ENCODE measurements at regions not wholly inside any gene's neighbourhood (a gene's known extent, or its start where the extent isn't known, plus 50 kb on each side); places are given as distances from the start of the nearest gene placed in this dataset.

DNA sequence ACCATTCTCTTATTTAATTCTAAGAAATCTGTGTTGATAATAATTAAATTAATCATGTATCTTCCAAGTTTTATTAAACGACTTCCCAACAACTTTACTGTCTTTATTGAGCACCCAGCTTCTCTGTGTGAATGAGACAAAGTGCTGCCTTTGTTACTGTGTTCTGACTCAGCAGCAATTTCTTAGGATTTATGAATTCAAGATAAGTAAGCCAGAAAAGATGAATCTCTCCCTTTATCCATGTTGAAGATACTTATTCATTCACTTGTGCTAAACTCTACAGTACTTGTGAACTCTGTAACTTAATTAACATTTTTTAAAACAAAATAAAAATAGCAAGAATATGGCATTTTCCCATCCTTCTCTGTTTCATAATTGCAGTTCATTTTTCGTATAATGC, 1403.3 kb upstream of the DDX18 start:
- no peaks in the 10 kb centered on the region for H3K9me3 ChIP-seq (ENCODE audit: low read depth, low read length)
- no peak for TF ChIP-seq EZH2 (IDR thresholded peaks at IDR 0.05)
- TF ChIP-seq POLR2AphosphoS5 (IDR thresholded peaks at IDR 0.05; ENCODE audit: borderline replicate concordance, low read depth, low read length): no peak
- TF ChIP-seq FOXP2 (optimal IDR thresholded peaks at IDR 0.05; ENCODE audit: control extremely low read depth, extremely low read length, insufficient read depth): no peak
- no peak overlapping the region for H3K27ac ChIP-seq
- no peak for DNase-seq (ENCODE audit: low read depth, low spot score)
- no peak overlapping the region for H3K9ac ChIP-seq (ENCODE audit: insufficient read length)
- H3K4me3 ChIP-seq: no peak overlapping the region
- no peaks in the 10 kb centered on the region for H3K36me3 ChIP-seq (ENCODE audit: insufficient read depth, low read length)

GRCh38 chr2:116413659-116414058, 1400.8 kb upstream of the DDX18 start:
- Histone ChIP-seq H3K27ac (no peak overlapping the region), H3K4me3 (no peak overlapping the region), H3K9me3 (ENCODE audit: low read depth, low read length) (no peaks in the 10 kb centered on the region), H3K9ac (ENCODE audit: insufficient read length) (no peak overlapping the region), H3K36me3 (ENCODE audit: insufficient read depth, low read length) (no peaks in the 10 kb centered on the region)
- DNase-seq (ENCODE audit: low read depth, low spot score): no peak
- TF ChIP-seq FOXP2 (optimal IDR thresholded peaks at IDR 0.05; ENCODE audit: control extremely low read depth, extremely low read length, insufficient read depth): no peak
- TF ChIP-seq POLR2AphosphoS5 (IDR thresholded peaks at IDR 0.05; ENCODE audit: borderline replicate concordance, low read depth, low read length): no peak
- no peak for TF ChIP-seq EZH2 (IDR thresholded peaks at IDR 0.05)

DNA sequence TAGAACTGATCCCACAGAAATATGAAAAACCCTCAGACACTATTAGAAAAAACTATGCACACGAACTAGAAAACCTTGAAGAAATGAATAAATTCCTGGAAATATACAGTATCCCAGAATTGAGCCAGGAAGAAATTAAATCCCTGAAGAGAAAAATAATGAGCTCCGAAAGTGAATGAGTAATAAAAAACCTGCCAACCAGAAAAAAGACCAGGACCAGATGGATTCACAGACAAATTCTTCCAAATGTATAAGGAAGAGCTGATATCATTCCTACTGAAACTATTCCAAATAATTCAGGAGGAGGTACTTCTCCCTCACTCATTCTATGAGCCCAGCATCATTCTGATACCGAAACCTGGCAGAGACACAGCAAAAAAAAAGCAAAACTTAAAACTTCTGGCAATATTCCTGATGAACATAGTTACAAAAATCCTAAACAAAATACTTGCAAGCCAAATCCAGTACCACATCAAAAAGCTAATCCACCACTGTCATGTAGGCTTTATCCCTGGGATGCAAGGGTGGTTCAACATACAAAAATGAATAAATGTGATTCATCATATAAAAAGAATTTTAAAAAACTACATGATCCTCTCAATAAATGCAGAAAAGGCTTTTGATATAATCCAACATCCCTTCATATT, 1397.6 kb upstream of the DDX18 start:
- Histone ChIP-seq H3K36me3 (ENCODE audit: insufficient read depth, low read length) (no peaks in the 10 kb centered on the region), H3K9ac (ENCODE audit: insufficient read length) (no peak overlapping the region), H3K27ac (no peak overlapping the region), H3K9me3 (ENCODE audit: low read depth, low read length) (no peaks in the 10 kb centered on the region), H3K4me3 (no peak overlapping the region)
- DNase-seq (ENCODE audit: low read depth, low spot score): no peak
- TF ChIP-seq POLR2AphosphoS5 (IDR thresholded peaks at IDR 0.05; ENCODE audit: borderline replicate concordance, low read depth, low read length) (no peak), FOXP2 (optimal IDR thresholded peaks at IDR 0.05; ENCODE audit: control extremely low read depth, extremely low read length, insufficient read depth) (no peak), EZH2 (IDR thresholded peaks at IDR 0.05) (no peak)

DNA sequence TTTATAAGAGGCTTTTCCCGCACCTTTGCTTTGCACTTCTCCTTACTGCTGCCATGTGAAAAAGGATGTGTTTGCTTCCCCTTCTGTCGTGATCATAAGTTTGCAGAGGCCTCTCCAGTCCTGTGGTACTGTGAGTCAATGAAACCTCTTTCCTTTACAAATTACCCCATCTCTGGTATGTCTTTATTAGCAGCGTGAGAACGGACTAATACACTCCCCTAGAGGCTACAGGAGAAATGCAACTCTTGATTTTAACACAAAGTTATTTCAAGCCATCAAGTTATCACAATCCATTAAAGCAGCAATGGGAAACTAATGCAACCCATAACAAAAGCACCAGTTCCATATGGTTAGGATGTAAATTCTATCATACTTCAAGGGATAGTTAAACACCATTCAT, 1378.8 kb upstream of the DDX18 start:
- no peak for TF ChIP-seq POLR2AphosphoS5 (IDR thresholded peaks at IDR 0.05; ENCODE audit: borderline replicate concordance, low read depth, low read length)
- no peak for TF ChIP-seq EZH2 (IDR thresholded peaks at IDR 0.05)
- TF ChIP-seq FOXP2 (optimal IDR thresholded peaks at IDR 0.05; ENCODE audit: control extremely low read depth, extremely low read length, insufficient read depth): no peak
- Histone ChIP-seq H3K9me3 (ENCODE audit: low read depth, low read length) (no peaks in the 10 kb centered on the region), H3K36me3 (ENCODE audit: insufficient read depth, low read length) (no peaks in the 10 kb centered on the region), H3K4me3 (no peak overlapping the region), H3K27ac (no peak overlapping the region), H3K9ac (ENCODE audit: insufficient read length) (no peak overlapping the region)
- DNase-seq (ENCODE audit: low read depth, low spot score): no peak

GRCh38 chr2:116440104-116440653, 1374.3 kb upstream of the DDX18 start:
- Histone ChIP-seq H3K9me3 (ENCODE audit: low read depth, low read length) (no peaks in the 10 kb centered on the region), H3K4me3 (no peak overlapping the region), H3K27ac (no peak overlapping the region), H3K9ac (ENCODE audit: insufficient read length) (no peak overlapping the region), H3K36me3 (ENCODE audit: insufficient read depth, low read length) (no peaks in the 10 kb centered on the region)
- no peak for DNase-seq (ENCODE audit: low read depth, low spot score)
- TF ChIP-seq FOXP2 (optimal IDR thresholded peaks at IDR 0.05; ENCODE audit: control extremely low read depth, extremely low read length, insufficient read depth): no peak
- TF ChIP-seq POLR2AphosphoS5 (IDR thresholded peaks at IDR 0.05; ENCODE audit: borderline replicate concordance, low read depth, low read length): no peak
- no peak for TF ChIP-seq EZH2 (IDR thresholded peaks at IDR 0.05)

DNA sequence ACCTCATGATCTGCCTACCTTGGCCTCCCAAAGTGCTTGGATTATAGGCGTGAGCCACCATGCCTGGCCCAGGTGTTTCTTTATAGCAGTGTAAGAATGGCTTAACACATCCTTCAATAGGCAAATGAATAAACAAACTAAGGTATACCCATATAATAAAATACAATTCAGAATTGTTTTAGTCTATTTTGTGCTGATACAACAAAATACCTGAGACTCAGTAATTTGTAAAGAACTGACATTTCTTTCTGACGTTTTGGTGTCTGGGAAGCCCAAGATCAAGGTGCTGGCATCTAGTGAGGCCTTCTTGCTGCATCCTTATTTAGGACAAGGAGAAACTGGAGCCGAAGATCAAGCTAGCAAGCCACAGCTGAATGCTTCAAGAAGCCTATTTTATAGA, 1372.1 kb upstream of the DDX18 start:
- Histone ChIP-seq H3K27ac (no peak overlapping the region), H3K4me3 (no peak overlapping the region), H3K9me3 (ENCODE audit: low read depth, low read length) (no peaks in the 10 kb centered on the region), H3K36me3 (ENCODE audit: insufficient read depth, low read length) (no peaks in the 10 kb centered on the region), H3K9ac (ENCODE audit: insufficient read length) (no peak overlapping the region)
- TF ChIP-seq POLR2AphosphoS5 (IDR thresholded peaks at IDR 0.05; ENCODE audit: borderline replicate concordance, low read depth, low read length): no peak
- TF ChIP-seq EZH2 (IDR thresholded peaks at IDR 0.05): no peak
- TF ChIP-seq FOXP2 (optimal IDR thresholded peaks at IDR 0.05; ENCODE audit: control extremely low read depth, extremely low read length, insufficient read depth): no peak
- no peak for DNase-seq (ENCODE audit: low read depth, low spot score)

DNA sequence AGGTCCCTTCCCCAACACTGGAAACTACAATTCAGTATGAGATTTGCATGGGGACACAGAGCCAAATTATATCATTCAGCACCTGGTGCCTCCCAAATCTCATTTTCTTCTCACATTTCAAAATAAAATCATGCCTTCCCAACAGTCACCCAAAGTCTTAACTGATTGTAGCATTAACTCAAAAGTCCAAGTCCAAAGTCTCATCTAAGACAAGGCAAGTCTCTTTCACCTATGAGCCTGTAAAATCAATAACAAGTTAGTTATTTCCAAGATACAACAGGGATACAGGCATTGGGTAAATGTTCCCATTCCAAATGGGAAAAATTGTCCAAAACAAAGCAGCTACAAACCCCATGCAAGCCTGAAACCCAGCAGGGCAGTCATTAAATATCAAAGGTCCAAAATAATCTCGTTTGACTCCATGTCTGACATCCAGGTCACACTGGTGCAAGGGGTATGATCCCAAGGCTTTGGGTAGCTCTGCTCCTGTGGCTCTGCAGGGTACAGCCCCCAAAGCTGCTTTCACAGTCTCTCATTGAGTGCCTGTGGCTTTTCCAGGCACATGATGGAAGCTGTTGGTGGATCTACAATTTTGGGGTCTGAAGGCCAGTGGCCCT, 1370.1 kb upstream of the DDX18 start:
- H3K4me3 ChIP-seq: no peak overlapping the region
- no peaks in the 10 kb centered on the region for H3K9me3 ChIP-seq (ENCODE audit: low read depth, low read length)
- DNase-seq (ENCODE audit: low read depth, low spot score): no peak
- no peak for TF ChIP-seq FOXP2 (optimal IDR thresholded peaks at IDR 0.05; ENCODE audit: control extremely low read depth, extremely low read length, insufficient read depth)
- TF ChIP-seq POLR2AphosphoS5 (IDR thresholded peaks at IDR 0.05; ENCODE audit: borderline replicate concordance, low read depth, low read length): no peak
- TF ChIP-seq EZH2 (IDR thresholded peaks at IDR 0.05): no peak
- H3K36me3 ChIP-seq (ENCODE audit: insufficient read depth, low read length): no peaks in the 10 kb centered on the region
- no peak overlapping the region for H3K27ac ChIP-seq
- H3K9ac ChIP-seq (ENCODE audit: insufficient read length): no peak overlapping the region

GRCh38 chr2:116450990-116451389, 1363.5 kb upstream of the DDX18 start:
- H3K36me3 ChIP-seq (ENCODE audit: insufficient read depth, low read length): no peaks in the 10 kb centered on the region
- TF ChIP-seq EZH2 (IDR thresholded peaks at IDR 0.05) (no peak), POLR2AphosphoS5 (IDR thresholded peaks at IDR 0.05; ENCODE audit: borderline replicate concordance, low read depth, low read length) (no peak), FOXP2 (optimal IDR thresholded peaks at IDR 0.05; ENCODE audit: control extremely low read depth, extremely low read length, insufficient read depth) (no peak)
- H3K9me3 ChIP-seq (ENCODE audit: low read depth, low read length): no peaks in the 10 kb centered on the region
- DNase-seq (ENCODE audit: low read depth, low spot score): no peak
- no peak overlapping the region for H3K4me3 ChIP-seq
- no peak overlapping the region for H3K27ac ChIP-seq
- no peak overlapping the region for H3K9ac ChIP-seq (ENCODE audit: insufficient read length)

Data from SK-N-MC (cell line).